ENCODE measurements at regions not wholly inside any gene's neighbourhood (a gene's known extent, or its start where the extent isn't known, plus 50 kb on each side); places are given as distances from the start of the nearest gene placed in this dataset.
A peak's percentile ranks its signal among the peaks of the same experiment; 100 is the strongest.

DNA sequence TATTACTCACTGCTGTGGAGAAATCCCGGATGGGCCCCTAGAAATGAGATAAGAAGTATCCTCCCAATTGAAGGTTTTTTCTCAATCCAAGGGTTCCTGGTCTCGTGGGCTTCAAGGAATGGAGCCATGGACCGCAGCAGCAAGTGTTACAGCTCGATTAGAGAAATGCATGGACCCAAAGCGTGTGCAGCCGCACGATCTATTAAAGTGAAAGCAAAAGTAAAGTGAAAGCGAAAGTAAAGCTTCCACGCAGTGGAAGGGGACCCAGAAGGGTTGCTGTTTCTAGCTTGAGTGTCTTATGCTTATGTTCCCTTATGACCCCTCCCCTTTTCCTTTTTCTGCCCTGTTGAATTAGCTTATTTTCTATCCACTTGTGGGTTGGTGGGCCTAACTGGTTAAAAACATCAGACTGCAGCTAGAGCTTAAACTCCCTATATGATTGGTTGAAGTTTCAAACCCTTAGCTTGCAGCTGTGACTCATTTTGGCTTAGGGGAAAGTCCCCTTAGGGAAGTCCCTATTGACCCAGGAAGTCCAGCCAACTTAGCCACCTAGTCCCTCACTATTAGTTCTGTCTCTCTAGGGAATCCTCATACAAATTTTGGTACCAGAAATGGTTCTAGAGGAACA lies 1111.8 kb downstream of the TAF11L14 start:
- Histone ChIP-seq H3K4me2 (ENCODE audit: low read length) (no peak overlapping the region), H3K4me1 (ENCODE audit: control insufficient read depth in 1 of 2, insufficient read depth in 2 of 2, low read length in 2 of 2) (no peaks in the 10 kb centered on the region), H3K9ac (ENCODE audit: low read length) (no peak overlapping the region), H3K18ac (ENCODE audit: low read length) (no peak overlapping the region), H2AFZ (ENCODE audit: insufficient read depth, low read length, poor library complexity) (no peak overlapping the region), H2BK5ac (ENCODE audit: low read depth, low read length, poor library complexity) (no peak overlapping the region), H3K14ac (ENCODE audit: low read length) (no peak overlapping the region), H2BK12ac (ENCODE audit: low read length) (no peak overlapping the region), H3K36me3 (ENCODE audit: control insufficient read depth in 1 of 2, insufficient read depth in 2 of 2, low read length in 2 of 2) (no peaks in the 10 kb centered on the region), H3K27ac (ENCODE audit: low read depth, low read length) (no peak overlapping the region), H3K79me2 (ENCODE audit: control insufficient read depth, insufficient read depth, low read length, poor library complexity) (no peaks in the 10 kb centered on the region), H3K23ac (ENCODE audit: low read length) (no peak overlapping the region), H2AK5ac (ENCODE audit: low read length) (no peak overlapping the region), H3K4me3 (ENCODE audit: low read depth, low read length) (no peak overlapping the region), H3K79me1 (ENCODE audit: low read length) (no peaks in the 10 kb centered on the region), H3K9me3 (ENCODE audit: insufficient read depth, low read depth, low read length) (no peaks in the 10 kb centered on the region), H3K27me3 (ENCODE audit: insufficient read depth, low read length) (no peaks in the 10 kb centered on the region), H4K12ac (ENCODE audit: low read depth, low read length) (no peak overlapping the region), H2BK120ac (ENCODE audit: insufficient read depth, low read length, poor library complexity) (no peak overlapping the region), H3K4ac (ENCODE audit: low read depth, low read length) (no peak overlapping the region), H4K91ac (ENCODE audit: low read depth, low read length) (no peak overlapping the region), H4K8ac (ENCODE audit: low read depth, low read length) (no peak overlapping the region)
- DNase-seq = peak; percentile 33 to 84
- WGBS (ENCODE audit: extremely low coverage, insufficient coverage, insufficient read length) = no CpG with 5 or more reads among the region's 9 CpGs

DNA sequence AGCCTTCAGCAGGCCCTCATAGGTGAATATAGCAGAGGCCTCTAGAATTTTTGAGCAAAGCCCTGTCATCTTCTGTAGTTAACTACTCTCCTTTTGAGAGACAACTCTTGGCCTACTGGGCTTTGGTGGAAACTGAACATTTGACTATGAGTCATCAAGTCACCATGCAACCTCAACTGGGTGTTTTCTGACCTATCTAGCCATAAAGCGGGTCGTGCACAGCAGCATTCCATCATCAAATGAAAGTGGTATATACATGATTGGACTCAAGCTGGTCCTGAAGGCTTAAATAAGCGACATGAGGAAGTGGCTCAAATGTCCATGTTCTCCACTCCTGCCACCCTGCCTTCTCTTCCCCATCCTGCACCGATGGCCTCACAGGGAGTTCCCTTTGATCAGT lies 1115.5 kb downstream of the TAF11L14 start:
- WGBS (ENCODE audit: extremely low coverage, insufficient coverage, insufficient read length) = no CpG with 5 or more reads among the region's 4 CpGs
- no peak overlapping the region for H3K18ac ChIP-seq (ENCODE audit: low read length)
- no peaks in the 10 kb centered on the region for H3K79me1 ChIP-seq (ENCODE audit: low read length)
- no peak overlapping the region for H4K91ac ChIP-seq (ENCODE audit: low read depth, low read length)
- no peaks in the 10 kb centered on the region for H3K79me2 ChIP-seq (ENCODE audit: control insufficient read depth, insufficient read depth, low read length, poor library complexity)
- H2AK5ac ChIP-seq (ENCODE audit: low read length) = no peak overlapping the region
- H3K9me3 ChIP-seq (ENCODE audit: insufficient read depth, low read depth, low read length) = peaks cover 4% of the 10 kb centered on the region
- no peak overlapping the region for H3K14ac ChIP-seq (ENCODE audit: low read length)
- no peaks in the 10 kb centered on the region for H3K27me3 ChIP-seq (ENCODE audit: insufficient read depth, low read length)
- H3K4ac ChIP-seq (ENCODE audit: low read depth, low read length) = no peak overlapping the region
- H2AFZ ChIP-seq (ENCODE audit: insufficient read depth, low read length, poor library complexity) = no peak overlapping the region
- no peak overlapping the region for H3K4me3 ChIP-seq (ENCODE audit: low read depth, low read length)
- H2BK120ac ChIP-seq (ENCODE audit: insufficient read depth, low read length, poor library complexity) = no peak overlapping the region
- no peak overlapping the region for H3K23ac ChIP-seq (ENCODE audit: low read length)
- no peak overlapping the region for H3K4me2 ChIP-seq (ENCODE audit: low read length)
- no peak overlapping the region for H4K12ac ChIP-seq (ENCODE audit: low read depth, low read length)
- H4K8ac ChIP-seq (ENCODE audit: low read depth, low read length) = no peak overlapping the region
- H2BK12ac ChIP-seq (ENCODE audit: low read length) = no peak overlapping the region
- H3K4me1 ChIP-seq (ENCODE audit: control insufficient read depth in 1 of 2, insufficient read depth in 2 of 2, low read length in 2 of 2) = no peaks in the 10 kb centered on the region
- no peak for DNase-seq
- H2BK5ac ChIP-seq (ENCODE audit: low read depth, low read length, poor library complexity) = no peak overlapping the region
- no peak overlapping the region for H3K27ac ChIP-seq (ENCODE audit: low read depth, low read length)
- no peak overlapping the region for H3K9ac ChIP-seq (ENCODE audit: low read length)
- no peaks in the 10 kb centered on the region for H3K36me3 ChIP-seq (ENCODE audit: control insufficient read depth in 1 of 2, insufficient read depth in 2 of 2, low read length in 2 of 2)

DNA sequence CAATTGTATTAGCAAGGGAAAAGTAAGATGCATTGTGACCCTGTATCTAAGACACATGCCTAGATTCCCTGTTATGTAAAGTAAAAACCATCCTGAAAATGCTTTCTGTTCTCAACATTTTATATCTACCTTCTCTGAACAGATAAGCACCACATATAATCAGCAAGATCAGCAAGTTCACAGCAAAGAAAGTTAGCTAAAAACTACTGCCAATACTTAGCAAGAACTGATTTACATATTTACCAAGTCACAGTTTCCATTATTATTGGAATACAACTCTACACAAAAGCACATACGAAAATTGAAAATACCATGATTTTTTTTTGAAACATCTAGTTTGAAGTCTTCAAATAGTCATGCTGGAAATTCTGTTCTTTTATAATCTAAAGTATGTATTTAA lies 1118.1 kb downstream of the TAF11L14 start:
- H3K27me3 ChIP-seq (ENCODE audit: insufficient read depth, low read length) = no peaks in the 10 kb centered on the region
- H3K23ac ChIP-seq (ENCODE audit: low read length) = no peak overlapping the region
- H3K9me3 ChIP-seq (ENCODE audit: insufficient read depth, low read depth, low read length) = peaks cover 4% of the 10 kb centered on the region
- H3K14ac ChIP-seq (ENCODE audit: low read length) = no peak overlapping the region
- H3K9ac ChIP-seq (ENCODE audit: low read length) = no peak overlapping the region
- DNase-seq = no peak
- H2BK5ac ChIP-seq (ENCODE audit: low read depth, low read length, poor library complexity) = no peak overlapping the region
- no peak overlapping the region for H2AK5ac ChIP-seq (ENCODE audit: low read length)
- H3K4me2 ChIP-seq (ENCODE audit: low read length) = no peak overlapping the region
- no peaks in the 10 kb centered on the region for H3K79me2 ChIP-seq (ENCODE audit: control insufficient read depth, insufficient read depth, low read length, poor library complexity)
- H3K4me1 ChIP-seq (ENCODE audit: control insufficient read depth in 1 of 2, insufficient read depth in 2 of 2, low read length in 2 of 2) = no peaks in the 10 kb centered on the region
- no peaks in the 10 kb centered on the region for H3K36me3 ChIP-seq (ENCODE audit: control insufficient read depth in 1 of 2, insufficient read depth in 2 of 2, low read length in 2 of 2)
- no peak overlapping the region for H4K12ac ChIP-seq (ENCODE audit: low read depth, low read length)
- H3K4me3 ChIP-seq (ENCODE audit: low read depth, low read length) = no peak overlapping the region
- H3K4ac ChIP-seq (ENCODE audit: low read depth, low read length) = no peak overlapping the region
- H2BK12ac ChIP-seq (ENCODE audit: low read length) = no peak overlapping the region
- no peak overlapping the region for H4K8ac ChIP-seq (ENCODE audit: low read depth, low read length)
- WGBS (ENCODE audit: extremely low coverage, insufficient coverage, insufficient read length) = no CpG with 5 or more reads among the region's 1 CpG
- H2AFZ ChIP-seq (ENCODE audit: insufficient read depth, low read length, poor library complexity) = no peak overlapping the region
- no peak overlapping the region for H4K91ac ChIP-seq (ENCODE audit: low read depth, low read length)
- no peak overlapping the region for H3K27ac ChIP-seq (ENCODE audit: low read depth, low read length)
- H3K18ac ChIP-seq (ENCODE audit: low read length) = no peak overlapping the region
- H2BK120ac ChIP-seq (ENCODE audit: insufficient read depth, low read length, poor library complexity) = no peak overlapping the region
- no peaks in the 10 kb centered on the region for H3K79me1 ChIP-seq (ENCODE audit: low read length)

GRCh38 chr5:18754201-18754600 lies 1119.9 kb downstream of the TAF11L14 start:
- Histone ChIP-seq H4K12ac (ENCODE audit: low read depth, low read length) (no peak overlapping the region), H3K23ac (ENCODE audit: low read length) (no peak overlapping the region), H3K79me2 (ENCODE audit: control insufficient read depth, insufficient read depth, low read length, poor library complexity) (no peaks in the 10 kb centered on the region), H3K4me1 (ENCODE audit: control insufficient read depth in 1 of 2, insufficient read depth in 2 of 2, low read length in 2 of 2) (no peaks in the 10 kb centered on the region), H3K79me1 (ENCODE audit: low read length) (no peaks in the 10 kb centered on the region), H3K36me3 (ENCODE audit: control insufficient read depth in 1 of 2, insufficient read depth in 2 of 2, low read length in 2 of 2) (no peaks in the 10 kb centered on the region), H3K4me2 (ENCODE audit: low read length) (no peak overlapping the region), H3K9ac (ENCODE audit: low read length) (no peak overlapping the region), H4K91ac (ENCODE audit: low read depth, low read length) (no peak overlapping the region), H2AK5ac (ENCODE audit: low read length) (no peak overlapping the region), H4K8ac (ENCODE audit: low read depth, low read length) (no peak overlapping the region), H2BK5ac (ENCODE audit: low read depth, low read length, poor library complexity) (no peak overlapping the region), H3K18ac (ENCODE audit: low read length) (no peak overlapping the region), H2BK12ac (ENCODE audit: low read length) (no peak overlapping the region), H2AFZ (ENCODE audit: insufficient read depth, low read length, poor library complexity) (no peak overlapping the region), H3K27me3 (ENCODE audit: insufficient read depth, low read length) (no peaks in the 10 kb centered on the region), H3K27ac (ENCODE audit: low read depth, low read length) (no peak overlapping the region), H3K14ac (ENCODE audit: low read length) (no peak overlapping the region), H3K4ac (ENCODE audit: low read depth, low read length) (no peak overlapping the region), H3K4me3 (ENCODE audit: low read depth, low read length) (no peak overlapping the region), H3K9me3 (ENCODE audit: insufficient read depth, low read depth, low read length) (peaks cover 4% of the 10 kb centered on the region), H2BK120ac (ENCODE audit: insufficient read depth, low read length, poor library complexity) (no peak overlapping the region)
- no CpG with 5 or more reads among the region's 3 CpGs for WGBS (ENCODE audit: extremely low coverage, insufficient coverage, insufficient read length)
- no peak for DNase-seq

All from trophoblast cell (in vitro differentiated cells and primary cell).